ENCODE measurements at regions not wholly inside any gene's neighbourhood (a gene's known extent, or its start where the extent isn't known, plus 50 kb on each side); places are given as distances from the start of the nearest gene placed in this dataset.
"Not testable (repeated sequence)": the region's sequence is repeated elsewhere in the genome, so short reads cannot be mapped to it uniquely, and the experiment has no call there.

DNA sequence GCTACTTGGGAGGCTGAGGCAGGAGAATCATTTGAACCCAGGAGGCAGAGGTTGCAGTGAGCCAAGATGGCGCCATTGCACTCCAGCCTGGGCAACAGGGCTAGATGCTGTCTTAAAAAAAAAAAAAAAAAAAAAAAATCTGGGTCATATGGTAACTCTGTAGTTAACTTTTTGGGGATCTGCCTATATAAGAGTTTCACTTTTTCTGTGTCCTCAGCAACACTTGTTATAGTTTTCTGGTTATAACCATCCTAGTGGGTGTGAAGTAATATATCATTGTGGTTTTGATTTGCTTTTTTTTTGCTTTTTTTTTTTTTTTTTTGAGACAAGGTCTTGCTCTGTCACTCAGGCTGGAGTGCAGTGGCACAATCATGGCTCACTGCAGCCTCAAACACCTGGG, 54.3 kb upstream of the SHB start:
- H4K20me1 ChIP-seq (replicated peaks in 1 of 2; ENCODE audit: control insufficient read depth in 1 of 2, insufficient read depth in 2 of 2, low read length in 2 of 2); H3K23ac ChIP-seq (ENCODE audit: insufficient read length); H2BK12ac ChIP-seq (ENCODE audit: low read depth, low read length); H3K9ac ChIP-seq (replicated peaks in 1 of 4; ENCODE audit: extremely low read depth in 1 of 4, low read depth in 3 of 4, low read length in 3 of 4); H3K27ac ChIP-seq (ENCODE audit: low read depth, low read length); H2AK5ac ChIP-seq (ENCODE audit: low read depth, low read length); CTCF ChIA-PET (ENCODE audit: partially characterized antibody); H3K36me3 ChIP-seq (ENCODE audit: control insufficient read depth in 2 of 4, insufficient read depth in 4 of 4, low read length in 3 of 4); H3K4me1 ChIP-seq (replicated peaks in 1 of 4; ENCODE audit: control insufficient read depth in 3 of 4, insufficient read depth in 4 of 4, low read length in 3 of 4); FAIRE-seq; H2BK20ac ChIP-seq (ENCODE audit: low read length); POLR2A ChIA-PET (ENCODE audit: partially characterized antibody); H3K4me3 ChIP-seq (ENCODE audit: extremely low read depth in 1 of 4, insufficient read depth in 2 of 4, low read depth in 3 of 4, low read length in 4 of 4); H2BK5ac ChIP-seq (ENCODE audit: low read depth, low read length); H3K56ac ChIP-seq (replicated peaks; ENCODE audit: insufficient read length, low read depth, low read length); H2BK15ac ChIP-seq (ENCODE audit: low read length); H2AFZ ChIP-seq (ENCODE audit: low read length); H3K27me3 ChIP-seq (replicated peaks in 1 of 4; ENCODE audit: control insufficient read depth in 3 of 4, extremely low read depth in 1 of 4, insufficient read depth in 3 of 4, low read length in 3 of 4); H2BK120ac ChIP-seq (replicated peaks; ENCODE audit: low read depth, low read length); H3K4me2 ChIP-seq (ENCODE audit: insufficient read depth in 1 of 2, low read depth in 2 of 2, low read length in 2 of 2); H4K8ac ChIP-seq (ENCODE audit: extremely low read depth, insufficient read depth, low read length); H3K79me1 ChIP-seq (ENCODE audit: low read depth, low read length); DNase-seq (ENCODE audit: low read depth in 1 of 2, low spot score in 2 of 2); H3K18ac ChIP-seq (ENCODE audit: extremely low read depth, low read length); H3K23me2 ChIP-seq (ENCODE audit: low read depth, low read length); H4K91ac ChIP-seq (replicated peaks; ENCODE audit: insufficient read length, low read length); H3K9me3 ChIP-seq (ENCODE audit: insufficient read depth in 2 of 2, low read depth in 1 of 2, low read length in 1 of 2); H3K4ac ChIP-seq (replicated peaks; ENCODE audit: insufficient read length, low read depth, low read length); H4K5ac ChIP-seq (ENCODE audit: insufficient read length, low read depth, low read length); H3K14ac ChIP-seq (ENCODE audit: insufficient read length); H3K79me2 ChIP-seq (ENCODE audit: control insufficient read depth in 1 of 2, insufficient read depth in 2 of 2, low read length in 2 of 2): not testable (repeated sequence)
- WGBS, 2 experiments (ENCODE audit: extremely low coverage in 1 of 2, insufficient coverage in 1 of 2, insufficient read length in 1 of 2, insufficient replicate concordance in 2 of 2, low coverage in 1 of 2, low lambda C conversion rate in 2 of 2, missing lambda C conversion rate in 1 of 2), result 100% methylated on average over 1 of the region's 1 CpG; no CpG with 5 or more reads in 1 of the 2 experiments

All from H1 (cell line).